MM.1S (cell line): ENCODE measurements at regions not wholly inside any gene's neighbourhood (a gene's known extent, or its start where the extent isn't known, plus 50 kb on each side); places are given as distances from the start of the nearest gene placed in this dataset.

Source experiments
- EZH2 ChIP-seq: fragments of 300-600 bp; sonication (generic); optimal IDR thresholded peaks from 2 replicates; pipeline ENCODE3; 2017; ENCODE audit warnings: low read depth, mild to moderate bottlenecking, antibody characterized with exemption, low read length, mixed read lengths
- TF ChIP-seq, protein P1 (sequence below): fragments of 300-600 bp; sonication (generic); IDR thresholded peaks from 2 replicates; pipeline ENCODE4 v1.5.1; 2016; ENCODE audit warnings: antibody characterized with exemption, low read length, mixed read lengths

DNA sequence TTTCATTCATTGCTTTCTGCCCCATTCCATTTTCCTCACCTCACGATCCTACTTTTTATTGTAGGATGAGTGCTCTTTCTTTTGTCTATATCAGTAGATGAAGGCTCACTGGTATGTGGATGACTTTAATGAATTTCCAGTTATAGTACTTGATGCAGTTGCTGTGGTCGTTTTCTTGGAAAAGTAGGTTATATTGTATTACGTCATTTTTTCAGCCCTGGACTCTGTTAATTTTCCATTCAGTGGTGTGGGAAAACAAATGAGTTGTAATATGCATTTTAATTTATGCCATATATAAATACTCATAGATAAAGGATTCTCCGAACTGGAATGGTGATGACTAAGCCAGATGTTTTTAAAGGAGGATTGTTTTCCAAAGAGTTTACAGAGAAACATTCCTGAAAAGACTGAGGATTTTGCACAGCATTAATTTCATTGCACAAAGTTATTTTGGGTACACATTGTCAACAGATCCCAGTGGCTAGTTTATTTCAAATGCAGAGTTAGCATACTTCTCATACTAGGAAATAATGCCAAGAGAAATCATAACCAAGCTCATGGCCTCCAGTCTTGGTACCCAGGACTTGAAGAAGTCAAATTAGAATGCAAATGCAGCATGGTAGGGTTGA is 189.7 kb downstream of the PAX3 start:
- TF ChIP-seq, protein P1, sequence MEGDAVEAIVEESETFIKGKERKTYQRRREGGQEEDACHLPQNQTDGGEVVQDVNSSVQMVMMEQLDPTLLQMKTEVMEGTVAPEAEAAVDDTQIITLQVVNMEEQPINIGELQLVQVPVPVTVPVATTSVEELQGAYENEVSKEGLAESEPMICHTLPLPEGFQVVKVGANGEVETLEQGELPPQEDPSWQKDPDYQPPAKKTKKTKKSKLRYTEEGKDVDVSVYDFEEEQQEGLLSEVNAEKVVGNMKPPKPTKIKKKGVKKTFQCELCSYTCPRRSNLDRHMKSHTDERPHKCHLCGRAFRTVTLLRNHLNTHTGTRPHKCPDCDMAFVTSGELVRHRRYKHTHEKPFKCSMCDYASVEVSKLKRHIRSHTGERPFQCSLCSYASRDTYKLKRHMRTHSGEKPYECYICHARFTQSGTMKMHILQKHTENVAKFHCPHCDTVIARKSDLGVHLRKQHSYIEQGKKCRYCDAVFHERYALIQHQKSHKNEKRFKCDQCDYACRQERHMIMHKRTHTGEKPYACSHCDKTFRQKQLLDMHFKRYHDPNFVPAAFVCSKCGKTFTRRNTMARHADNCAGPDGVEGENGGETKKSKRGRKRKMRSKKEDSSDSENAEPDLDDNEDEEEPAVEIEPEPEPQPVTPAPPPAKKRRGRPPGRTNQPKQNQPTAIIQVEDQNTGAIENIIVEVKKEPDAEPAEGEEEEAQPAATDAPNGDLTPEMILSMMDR = no peak
- TF ChIP-seq EZH2 = no peak
